ENCODE measurements at regions not wholly inside any gene's neighbourhood (a gene's known extent, or its start where the extent isn't known, plus 50 kb on each side); places are given as distances from the start of the nearest gene placed in this dataset.

- Histone ChIP-seq H3K4me3 (no peak overlapping the region), H3K27ac (no peak overlapping the region), H3K9me3 (no peaks in the 10 kb centered on the region), H3K36me3 (no peaks in the 10 kb centered on the region), H3K27me3 (replicated peaks; ENCODE audit: insufficient read depth) (no peaks in the 10 kb centered on the region), H3K4me1 (replicated peaks) (no peaks in the 10 kb centered on the region)
- intact Hi-C loops (cut with DNase I): no loop called here
- WGBS: 95% methylated on average over 22 of the region's 22 CpGs
- no peak for TF ChIP-seq CTCF (IDR thresholded peaks at IDR 0.05)
- no peak for TF ChIP-seq POLR2AphosphoS5 (IDR thresholded peaks at IDR 0.05)
- TF ChIP-seq POLR2A (IDR thresholded peaks at IDR 0.05): no peak
- DNase-seq (ENCODE audit: low spot score): no peak
These were observed 341.8 kb downstream of the NPHP4 start for GRCh38 chr1:5650283-5651026.

GRCh38 chr1:5649795-5650194, 342.4 kb downstream of the NPHP4 start:
- Histone ChIP-seq H3K27me3 (replicated peaks; ENCODE audit: insufficient read depth) (no peaks in the 10 kb centered on the region), H3K4me1 (replicated peaks) (no peaks in the 10 kb centered on the region), H3K4me3 (no peak overlapping the region), H3K36me3 (no peaks in the 10 kb centered on the region), H3K9me3 (no peaks in the 10 kb centered on the region), H3K27ac (no peak overlapping the region)
- DNase-seq (ENCODE audit: low spot score): no peak
- intact Hi-C loops (cut with DNase I): no loop called here
- WGBS: 93% methylated on average over 5 of the region's 5 CpGs
- TF ChIP-seq POLR2A (IDR thresholded peaks at IDR 0.05): no peak
- no peak for TF ChIP-seq POLR2AphosphoS5 (IDR thresholded peaks at IDR 0.05)
- no peak for TF ChIP-seq CTCF (IDR thresholded peaks at IDR 0.05)

GRCh38 chr1:5649166-5649551, 343.1 kb downstream of the NPHP4 start:
- H3K27ac ChIP-seq: no peak overlapping the region
- 91% methylated on average over 4 of the region's 4 CpGs for WGBS
- H3K36me3 ChIP-seq: no peaks in the 10 kb centered on the region
- no peak overlapping the region for H3K4me3 ChIP-seq
- TF ChIP-seq CTCF (IDR thresholded peaks at IDR 0.05) (no peak), POLR2AphosphoS5 (IDR thresholded peaks at IDR 0.05) (no peak), POLR2A (IDR thresholded peaks at IDR 0.05) (no peak)
- intact Hi-C loops (cut with DNase I): no loop called here
- no peaks in the 10 kb centered on the region for H3K4me1 ChIP-seq (replicated peaks)
- H3K9me3 ChIP-seq: no peaks in the 10 kb centered on the region
- H3K27me3 ChIP-seq (replicated peaks; ENCODE audit: insufficient read depth): no peaks in the 10 kb centered on the region
- no peak for DNase-seq (ENCODE audit: low spot score)

GRCh38 chr1:5648410-5649165, 343.6 kb downstream of the NPHP4 start:
- no peaks in the 10 kb centered on the region for H3K4me1 ChIP-seq (replicated peaks)
- H3K9me3 ChIP-seq: no peaks in the 10 kb centered on the region
- intact Hi-C loops (cut with DNase I): no loop called here
- TF ChIP-seq POLR2A (IDR thresholded peaks at IDR 0.05): no peak
- TF ChIP-seq POLR2AphosphoS5 (IDR thresholded peaks at IDR 0.05): no peak
- DNase-seq (ENCODE audit: low spot score): no peak
- H3K27ac ChIP-seq: no peak overlapping the region
- 81% methylated on average over 10 of the region's 10 CpGs for WGBS
- H3K4me3 ChIP-seq: no peak overlapping the region
- no peaks in the 10 kb centered on the region for H3K36me3 ChIP-seq
- H3K27me3 ChIP-seq (replicated peaks; ENCODE audit: insufficient read depth): no peaks in the 10 kb centered on the region

GRCh38 chr1:5647234-5647633, 345.0 kb downstream of the NPHP4 start:
- WGBS: 73% methylated on average over 7 of the region's 7 CpGs
- TF ChIP-seq POLR2A (IDR thresholded peaks at IDR 0.05): no peak
- TF ChIP-seq CTCF (IDR thresholded peaks at IDR 0.05): no peak
- TF ChIP-seq POLR2AphosphoS5 (IDR thresholded peaks at IDR 0.05): no peak
- intact Hi-C loops (cut with DNase I): no loop called here
- no peaks in the 10 kb centered on the region for H3K4me1 ChIP-seq (replicated peaks)
- H3K9me3 ChIP-seq: no peaks in the 10 kb centered on the region
- no peak overlapping the region for H3K27ac ChIP-seq
- H3K4me3 ChIP-seq: no peak overlapping the region
- no peaks in the 10 kb centered on the region for H3K27me3 ChIP-seq (replicated peaks; ENCODE audit: insufficient read depth)
- no peaks in the 10 kb centered on the region for H3K36me3 ChIP-seq
- DNase-seq (ENCODE audit: low spot score): no peak

Measured in prostate gland (tissue), 2 donors.